Mucosa of descending colon (tissue), 3 donors: ENCODE measurements at regions not wholly inside any gene's neighbourhood (a gene's known extent, or its start where the extent isn't known, plus 50 kb on each side); places are given as distances from the start of the nearest gene placed in this dataset.
A peak's percentile ranks its signal among the peaks of the same experiment; 100 is the strongest.

Experiments used
- ATAC-seq: fragments of 200-7000 bp; cut with Tn5 transposase; one replicate; pipeline ENCODE4 v1.9.1; 2020; ENCODE audit warnings: mild to moderate bottlenecking, moderate library complexity
- DNase-seq, 3 donors: peaks; one replicate each; pipeline ENCODE4 v3.0.0-alpha.2; 2020
- H3K36me3 ChIP-seq: fragments of 200-600 bp; one replicate; pipeline ENCODE4 v1.8.0; 2021; ENCODE audit warnings: low read depth, mild to moderate bottlenecking
- H3K4me1 ChIP-seq: fragments of 200-600 bp; one replicate; pipeline ENCODE4 v1.8.0; 2021; ENCODE audit warnings: low read depth, mild to moderate bottlenecking
- H3K4me3 ChIP-seq: fragments of 200-600 bp; one replicate; pipeline ENCODE4 v1.8.0; 2021; ENCODE audit warnings: mild to moderate bottlenecking
- H3K9me3 ChIP-seq: fragments of 200-600 bp; one replicate; pipeline ENCODE4 v1.8.0; 2021; ENCODE audit warnings: mild to moderate bottlenecking
- CTCF ChIP-seq: fragments of 200-600 bp; IDR thresholded peaks from one replicate; pipeline ENCODE4 v1.8.0; 2022; ENCODE audit warnings: antibody characterized with exemption, mild to moderate bottlenecking
- intact Hi-C, 2 donors: fragments of 100-400 bp; cut with DNase I in 1 of 2; cut with micrococcal nuclease in 1 of 2; formaldehyde crosslinking; loops; one replicate each; pipeline versions ENCODE4 v1.11.0 to v1.11.1; 2022; cut with DNase I, micrococcal nuclease
- donor health status: DM: no; HTN: no; CAD: no; lungs with moderate emphysema.
- donor health status: DM: no; HTN: no; CAD: no.
- donor health status: DM: no; HTN: yes; CAD: no.

- Histone ChIP-seq H3K4me3 (no peak overlapping the region), H3K36me3 (no peaks in the 10 kb centered on the region), H3K4me1 (no peaks in the 10 kb centered on the region), H3K9me3 (no peaks in the 10 kb centered on the region)
- DNase-seq (no peak), ATAC-seq (no peak)
- TF ChIP-seq CTCF, result no peak
- intact Hi-C loops, result no loop called here
Measured at GRCh38 chr13:48159826-48160225, 64.9 kb upstream of the MED4 start.

- DNase-seq (no peak), ATAC-seq (no peak)
- Histone ChIP-seq H3K36me3 (no peaks in the 10 kb centered on the region), H3K9me3 (no peaks in the 10 kb centered on the region), H3K4me3 (no peak overlapping the region), H3K4me1 (no peaks in the 10 kb centered on the region)
- no peak for TF ChIP-seq CTCF
- intact Hi-C loops, result no loop called here
Measured at GRCh38 chr13:48159401-48159800, 64.5 kb upstream of the MED4 start.

- H3K36me3 ChIP-seq, result no peaks in the 10 kb centered on the region
- ATAC-seq (no peak), DNase-seq (no peak)
- no peaks in the 10 kb centered on the region for H3K4me1 ChIP-seq
- H3K4me3 ChIP-seq, result no peak overlapping the region
- intact Hi-C loops, result no loop called here
- TF ChIP-seq CTCF, result no peak
- no peaks in the 10 kb centered on the region for H3K9me3 ChIP-seq
Measured at GRCh38 chr13:48158915-48159314, 64.0 kb upstream of the MED4 start.

- H3K9me3 ChIP-seq, result no peaks in the 10 kb centered on the region
- intact Hi-C loops, result no loop called here
- no peaks in the 10 kb centered on the region for H3K36me3 ChIP-seq
- no peak for ATAC-seq
- no peak for DNase-seq
- H3K4me3 ChIP-seq, result no peak overlapping the region
- no peak for TF ChIP-seq CTCF
- H3K4me1 ChIP-seq, result no peaks in the 10 kb centered on the region
Measured at GRCh38 chr13:48158290-48158689, 63.4 kb upstream of the MED4 start.

- TF ChIP-seq CTCF, result no peak
- Histone ChIP-seq H3K9me3 (no peaks in the 10 kb centered on the region), H3K36me3 (no peaks in the 10 kb centered on the region), H3K4me1 (no peaks in the 10 kb centered on the region), H3K4me3 (no peak overlapping the region)
- intact Hi-C loops, result no loop called here
- peak; percentile 53 to 76 (median 59) for DNase-seq
- ATAC-seq, result peak; percentile 77
Measured at GRCh38 chr13:48156466-48156865, 61.6 kb upstream of the MED4 start.

GRCh38 chr13:48155848-48156247, 60.9 kb upstream of the MED4 start:
- peak; percentile 88 for ATAC-seq
- Histone ChIP-seq H3K4me3 (no peak overlapping the region), H3K36me3 (no peaks in the 10 kb centered on the region), H3K4me1 (no peaks in the 10 kb centered on the region), H3K9me3 (no peaks in the 10 kb centered on the region)
- intact Hi-C loops, result no loop called here
- TF ChIP-seq CTCF, result no peak
- DNase-seq, result no peak
